HEK293 (cell line): ENCODE measurements at regions not wholly inside any gene's neighbourhood (a gene's known extent, or its start where the extent isn't known, plus 50 kb on each side); places are given as distances from the start of the nearest gene placed in this dataset.

Experiments
- GFI1B ChIP-seq: fragments of 450-650 bp; formaldehyde crosslinking; IDR thresholded peaks from 2 replicates; pipeline ENCODE4 v1.5.1; 2016; ENCODE audit warnings: missing biosample characterization, missing genetic modification characterization
- HOXA7 ChIP-seq: sonication (generic); formaldehyde crosslinking; IDR thresholded peaks from 2 replicates; pipeline ENCODE4 v1.8.1; 2022; ENCODE audit warnings: missing genetic modification reagents, borderline replicate concordance
- YY1 ChIP-seq: fragments of 450-650 bp; formaldehyde crosslinking; IDR thresholded peaks from 2 replicates; pipeline ENCODE4 v1.5.1; 2018; ENCODE audit warnings: missing biosample characterization, missing genetic modification characterization
- ZNF157 ChIP-seq: fragments of 450-650 bp; formaldehyde crosslinking; IDR thresholded peaks from 2 replicates; pipeline ENCODE4 v1.5.1; 2016; ENCODE audit warnings: missing biosample characterization, missing genetic modification characterization
- ZNF416 ChIP-seq: fragments of 450-650 bp; formaldehyde crosslinking; IDR thresholded peaks from 2 replicates; pipeline ENCODE4 v1.5.1; 2016; ENCODE audit warnings: missing biosample characterization, missing genetic modification characterization
- ZNF558 ChIP-seq: fragments of 450-650 bp; formaldehyde crosslinking; IDR thresholded peaks from 2 replicates; pipeline ENCODE4 v1.5.1; 2016; ENCODE audit warnings: missing biosample characterization, missing genetic modification characterization
- TF ChIP-seq, protein P1 (sequence below): fragments of 450-650 bp; formaldehyde crosslinking; IDR thresholded peaks from 2 replicates; pipeline ENCODE4 v1.5.1; 2017; ENCODE audit warnings: missing biosample characterization, missing genetic modification characterization
- TF ChIP-seq, protein P2 (sequence below): fragments of 450-650 bp; formaldehyde crosslinking; IDR thresholded peaks from 2 replicates; pipeline ENCODE4 v1.5.1; 2016; ENCODE audit warnings: missing biosample characterization, missing genetic modification characterization
- TF ChIP-seq, protein P3 (sequence below): fragments of 450-650 bp; formaldehyde crosslinking; IDR thresholded peaks from 2 replicates; pipeline ENCODE4 v1.5.1; 2016; ENCODE audit warnings: missing biosample characterization, missing genetic modification characterization, low read depth
- TF ChIP-seq, protein P4 (sequence below): fragments of 450-650 bp; formaldehyde crosslinking; IDR thresholded peaks from 2 replicates; pipeline ENCODE4 v1.5.1; 2016; ENCODE audit warnings: missing biosample characterization, missing genetic modification characterization
- TF ChIP-seq, protein P5 (sequence below): fragments of 450-650 bp; formaldehyde crosslinking; IDR thresholded peaks from 2 replicates; pipeline ENCODE4 v1.5.1; 2016; ENCODE audit warnings: missing biosample characterization, missing genetic modification characterization
- TF ChIP-seq, protein P6 (sequence below): fragments of 450-650 bp; formaldehyde crosslinking; IDR thresholded peaks from 2 replicates; pipeline ENCODE4 v1.5.1; 2016; ENCODE audit warnings: missing biosample characterization, missing genetic modification characterization, low read depth
- TF ChIP-seq, protein P7 (sequence below): fragments of 450-650 bp; formaldehyde crosslinking; IDR thresholded peaks from 2 replicates; pipeline ENCODE4 v1.5.1; 2016; ENCODE audit warnings: missing biosample characterization, missing genetic modification characterization
- TF ChIP-seq, protein P8 (sequence below): fragments of 450-650 bp; formaldehyde crosslinking; IDR thresholded peaks from 2 replicates; pipeline ENCODE4 v1.5.1; 2016; ENCODE audit warnings: missing biosample characterization, missing genetic modification characterization

DNA sequence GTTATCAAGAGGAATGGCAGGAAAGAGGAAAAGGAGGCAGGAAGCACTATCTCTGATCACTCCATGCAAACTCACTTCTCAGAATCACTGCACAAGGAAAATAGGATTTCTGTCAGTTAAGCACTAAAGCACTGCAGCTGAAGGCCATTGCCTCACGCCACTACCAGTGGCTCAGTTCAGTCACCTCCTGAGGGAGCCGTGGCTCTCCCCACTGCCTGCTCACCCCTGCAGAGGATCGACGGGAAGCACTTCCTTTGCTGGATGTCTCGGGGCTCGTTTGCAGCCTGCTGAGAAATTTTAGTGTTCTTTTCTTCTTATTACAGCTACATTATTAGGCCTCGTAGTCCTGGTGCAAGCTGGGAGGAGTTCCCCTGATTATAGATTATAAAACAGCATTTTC, 90.1 kb upstream of the ADCY1 start:
- TF ChIP-seq ZNF416 (tag by site-specific recombination) (no peak), ZNF558 (tag by site-specific recombination) (no peak), YY1 (no peak), GFI1B (tag by site-specific recombination) (no peak), ZNF157 (tag by site-specific recombination) (no peak), HOXA7 (CRISPR knock-in tag) (no peak)
- TF ChIP-seq, protein P1, sequence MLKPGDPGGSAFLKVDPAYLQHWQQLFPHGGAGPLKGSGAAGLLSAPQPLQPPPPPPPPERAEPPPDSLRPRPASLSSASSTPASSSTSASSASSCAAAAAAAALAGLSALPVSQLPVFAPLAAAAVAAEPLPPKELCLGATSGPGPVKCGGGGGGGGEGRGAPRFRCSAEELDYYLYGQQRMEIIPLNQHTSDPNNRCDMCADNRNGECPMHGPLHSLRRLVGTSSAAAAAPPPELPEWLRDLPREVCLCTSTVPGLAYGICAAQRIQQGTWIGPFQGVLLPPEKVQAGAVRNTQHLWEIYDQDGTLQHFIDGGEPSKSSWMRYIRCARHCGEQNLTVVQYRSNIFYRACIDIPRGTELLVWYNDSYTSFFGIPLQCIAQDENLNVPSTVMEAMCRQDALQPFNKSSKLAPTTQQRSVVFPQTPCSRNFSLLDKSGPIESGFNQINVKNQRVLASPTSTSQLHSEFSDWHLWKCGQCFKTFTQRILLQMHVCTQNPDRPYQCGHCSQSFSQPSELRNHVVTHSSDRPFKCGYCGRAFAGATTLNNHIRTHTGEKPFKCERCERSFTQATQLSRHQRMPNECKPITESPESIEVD = no peak
- TF ChIP-seq, protein P2, sequence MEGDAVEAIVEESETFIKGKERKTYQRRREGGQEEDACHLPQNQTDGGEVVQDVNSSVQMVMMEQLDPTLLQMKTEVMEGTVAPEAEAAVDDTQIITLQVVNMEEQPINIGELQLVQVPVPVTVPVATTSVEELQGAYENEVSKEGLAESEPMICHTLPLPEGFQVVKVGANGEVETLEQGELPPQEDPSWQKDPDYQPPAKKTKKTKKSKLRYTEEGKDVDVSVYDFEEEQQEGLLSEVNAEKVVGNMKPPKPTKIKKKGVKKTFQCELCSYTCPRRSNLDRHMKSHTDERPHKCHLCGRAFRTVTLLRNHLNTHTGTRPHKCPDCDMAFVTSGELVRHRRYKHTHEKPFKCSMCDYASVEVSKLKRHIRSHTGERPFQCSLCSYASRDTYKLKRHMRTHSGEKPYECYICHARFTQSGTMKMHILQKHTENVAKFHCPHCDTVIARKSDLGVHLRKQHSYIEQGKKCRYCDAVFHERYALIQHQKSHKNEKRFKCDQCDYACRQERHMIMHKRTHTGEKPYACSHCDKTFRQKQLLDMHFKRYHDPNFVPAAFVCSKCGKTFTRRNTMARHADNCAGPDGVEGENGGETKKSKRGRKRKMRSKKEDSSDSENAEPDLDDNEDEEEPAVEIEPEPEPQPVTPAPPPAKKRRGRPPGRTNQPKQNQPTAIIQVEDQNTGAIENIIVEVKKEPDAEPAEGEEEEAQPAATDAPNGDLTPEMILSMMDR (tag by site-specific recombination) = no peak
- TF ChIP-seq, protein P3, sequence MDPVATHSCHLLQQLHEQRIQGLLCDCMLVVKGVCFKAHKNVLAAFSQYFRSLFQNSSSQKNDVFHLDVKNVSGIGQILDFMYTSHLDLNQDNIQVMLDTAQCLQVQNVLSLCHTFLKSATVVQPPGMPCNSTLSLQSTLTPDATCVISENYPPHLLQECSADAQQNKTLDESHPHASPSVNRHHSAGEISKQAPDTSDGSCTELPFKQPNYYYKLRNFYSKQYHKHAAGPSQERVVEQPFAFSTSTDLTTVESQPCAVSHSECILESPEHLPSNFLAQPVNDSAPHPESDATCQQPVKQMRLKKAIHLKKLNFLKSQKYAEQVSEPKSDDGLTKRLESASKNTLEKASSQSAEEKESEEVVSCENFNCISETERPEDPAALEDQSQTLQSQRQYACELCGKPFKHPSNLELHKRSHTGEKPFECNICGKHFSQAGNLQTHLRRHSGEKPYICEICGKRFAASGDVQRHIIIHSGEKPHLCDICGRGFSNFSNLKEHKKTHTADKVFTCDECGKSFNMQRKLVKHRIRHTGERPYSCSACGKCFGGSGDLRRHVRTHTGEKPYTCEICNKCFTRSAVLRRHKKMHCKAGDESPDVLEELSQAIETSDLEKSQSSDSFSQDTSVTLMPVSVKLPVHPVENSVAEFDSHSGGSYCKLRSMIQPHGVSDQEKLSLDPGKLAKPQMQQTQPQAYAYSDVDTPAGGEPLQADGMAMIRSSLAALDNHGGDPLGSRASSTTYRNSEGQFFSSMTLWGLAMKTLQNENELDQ (tag by site-specific recombination) = no peak
- TF ChIP-seq, protein P4, sequence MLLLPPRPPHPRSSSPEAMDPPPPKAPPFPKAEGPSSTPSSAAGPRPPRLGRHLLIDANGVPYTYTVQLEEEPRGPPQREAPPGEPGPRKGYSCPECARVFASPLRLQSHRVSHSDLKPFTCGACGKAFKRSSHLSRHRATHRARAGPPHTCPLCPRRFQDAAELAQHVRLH (tag by site-specific recombination) = no peak
- TF ChIP-seq, protein P5, sequence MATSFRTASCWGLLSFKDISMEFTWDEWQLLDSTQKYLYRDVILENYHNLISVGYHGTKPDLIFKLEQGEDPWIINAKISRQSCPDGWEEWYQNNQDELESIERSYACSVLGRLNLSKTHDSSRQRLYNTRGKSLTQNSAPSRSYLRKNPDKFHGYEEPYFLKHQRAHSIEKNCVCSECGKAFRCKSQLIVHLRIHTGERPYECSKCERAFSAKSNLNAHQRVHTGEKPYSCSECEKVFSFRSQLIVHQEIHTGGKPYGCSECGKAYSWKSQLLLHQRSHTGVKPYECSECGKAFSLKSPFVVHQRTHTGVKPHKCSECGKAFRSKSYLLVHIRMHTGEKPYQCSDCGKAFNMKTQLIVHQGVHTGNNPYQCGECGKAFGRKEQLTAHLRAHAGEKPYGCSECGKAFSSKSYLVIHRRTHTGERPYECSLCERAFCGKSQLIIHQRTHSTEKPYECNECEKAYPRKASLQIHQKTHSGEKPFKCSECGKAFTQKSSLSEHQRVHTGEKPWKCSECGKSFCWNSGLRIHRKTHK = no peak
- TF ChIP-seq, protein P6, sequence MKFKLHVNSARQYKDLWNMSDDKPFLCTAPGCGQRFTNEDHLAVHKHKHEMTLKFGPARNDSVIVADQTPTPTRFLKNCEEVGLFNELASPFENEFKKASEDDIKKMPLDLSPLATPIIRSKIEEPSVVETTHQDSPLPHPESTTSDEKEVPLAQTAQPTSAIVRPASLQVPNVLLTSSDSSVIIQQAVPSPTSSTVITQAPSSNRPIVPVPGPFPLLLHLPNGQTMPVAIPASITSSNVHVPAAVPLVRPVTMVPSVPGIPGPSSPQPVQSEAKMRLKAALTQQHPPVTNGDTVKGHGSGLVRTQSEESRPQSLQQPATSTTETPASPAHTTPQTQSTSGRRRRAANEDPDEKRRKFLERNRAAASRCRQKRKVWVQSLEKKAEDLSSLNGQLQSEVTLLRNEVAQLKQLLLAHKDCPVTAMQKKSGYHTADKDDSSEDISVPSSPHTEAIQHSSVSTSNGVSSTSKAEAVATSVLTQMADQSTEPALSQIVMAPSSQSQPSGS = no peak
- TF ChIP-seq, protein P7, sequence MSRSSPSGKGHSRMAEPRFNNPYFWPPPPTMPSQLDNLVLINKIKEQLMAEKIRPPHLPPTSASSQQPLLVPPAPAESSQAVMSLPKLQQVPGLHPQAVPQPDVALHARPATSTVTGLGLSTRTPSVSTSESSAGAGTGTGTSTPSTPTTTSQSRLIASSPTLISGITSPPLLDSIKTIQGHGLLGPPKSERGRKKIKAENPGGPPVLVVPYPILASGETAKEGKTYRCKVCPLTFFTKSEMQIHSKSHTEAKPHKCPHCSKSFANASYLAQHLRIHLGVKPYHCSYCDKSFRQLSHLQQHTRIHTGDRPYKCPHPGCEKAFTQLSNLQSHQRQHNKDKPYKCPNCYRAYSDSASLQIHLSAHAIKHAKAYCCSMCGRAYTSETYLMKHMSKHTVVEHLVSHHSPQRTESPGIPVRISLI = no peak
- TF ChIP-seq, protein P8, sequence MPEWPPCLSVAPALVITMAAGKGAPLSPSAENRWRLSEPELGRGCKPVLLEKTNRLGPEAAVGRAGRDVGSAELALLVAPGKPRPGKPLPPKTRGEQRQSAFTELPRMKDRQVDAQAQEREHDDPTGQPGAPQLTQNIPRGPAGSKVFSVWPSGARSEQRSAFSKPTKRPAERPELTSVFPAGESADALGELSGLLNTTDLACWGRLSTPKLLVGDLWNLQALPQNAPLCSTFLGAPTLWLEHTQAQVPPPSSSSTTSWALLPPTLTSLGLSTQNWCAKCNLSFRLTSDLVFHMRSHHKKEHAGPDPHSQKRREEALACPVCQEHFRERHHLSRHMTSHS (tag by site-specific recombination) = no peak
